ENCODE measurements at regions not wholly inside any gene's neighbourhood (a gene's known extent, or its start where the extent isn't known, plus 50 kb on each side); places are given as distances from the start of the nearest gene placed in this dataset.
"Not testable (repeated sequence)": the region's sequence is repeated elsewhere in the genome, so short reads cannot be mapped to it uniquely, and the experiment has no call there.

GRCh38 chr7:152956006-152956405 is 196.5 kb downstream of the ACTR3B start:
- no peak for DNase-seq

- DNase-seq: no peak
These were observed 200.1 kb downstream of the ACTR3B start for GRCh38 chr7:152959610-152960009.

- DNase-seq: not testable (repeated sequence)
These were observed 202.2 kb downstream of the ACTR3B start for GRCh38 chr7:152961796-152962195.

- DNase-seq: no peak
These were observed 206.6 kb downstream of the ACTR3B start for GRCh38 chr7:152966189-152966588.

DNA sequence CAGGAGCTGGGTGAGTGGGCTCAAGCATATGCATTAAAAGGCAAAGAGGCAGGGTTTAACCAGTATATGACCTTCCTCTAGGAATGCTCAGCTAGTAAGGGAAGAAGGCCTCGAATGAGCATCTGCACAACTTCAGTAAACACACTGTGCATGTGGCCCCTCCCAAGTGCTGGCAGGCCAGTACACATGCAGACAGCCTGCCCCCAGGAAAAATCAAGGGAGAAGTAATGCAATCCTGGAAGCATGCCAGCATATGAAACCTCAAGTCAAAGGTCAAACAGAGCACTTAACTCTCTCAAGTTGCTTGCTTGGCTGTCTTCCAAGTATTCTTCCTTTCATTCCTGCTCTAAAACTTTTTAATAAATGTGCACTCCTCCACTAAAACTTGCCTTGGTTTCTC is 208.4 kb downstream of the ACTR3B start:
- DNase-seq: no peak

DNA sequence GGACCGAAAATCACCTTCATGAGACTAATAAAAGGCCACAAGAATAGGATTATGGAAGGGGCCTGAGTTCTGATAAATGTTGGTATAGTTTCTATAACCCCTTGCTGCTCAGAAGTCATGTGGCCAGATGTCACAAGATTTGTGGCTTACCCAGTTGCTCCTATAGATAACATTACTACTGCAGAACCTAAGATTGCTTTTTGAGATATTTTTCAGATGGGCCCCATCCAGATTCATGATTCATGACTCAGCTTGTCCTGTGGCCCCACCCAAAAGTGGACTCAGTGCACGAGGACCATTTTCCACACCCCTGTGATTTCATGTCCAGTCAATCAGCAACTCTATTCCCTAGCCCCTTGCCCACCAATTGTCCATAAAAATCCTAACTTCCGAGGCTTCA is 209.0 kb downstream of the ACTR3B start:
- DNase-seq: no peak

DNA sequence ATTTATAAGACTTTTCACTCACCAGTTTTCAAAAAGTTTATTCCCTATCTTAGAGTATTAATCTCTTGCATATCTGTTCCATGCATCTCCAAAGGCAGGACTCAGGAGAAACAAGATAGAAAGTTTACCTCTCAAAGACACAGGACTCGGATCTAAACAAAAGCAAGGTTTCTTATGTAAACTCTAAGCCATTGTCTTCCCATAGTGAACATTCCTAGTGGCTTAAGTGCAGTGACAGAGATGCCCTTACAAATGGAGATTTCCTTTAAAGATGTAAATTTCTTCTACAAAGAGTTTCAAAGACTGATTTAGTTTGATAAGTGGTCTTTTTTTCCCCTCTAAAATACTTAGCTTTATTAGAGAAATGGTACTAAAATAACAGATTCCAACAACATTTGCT is 209.8 kb downstream of the ACTR3B start:
- no peak for DNase-seq

DNA sequence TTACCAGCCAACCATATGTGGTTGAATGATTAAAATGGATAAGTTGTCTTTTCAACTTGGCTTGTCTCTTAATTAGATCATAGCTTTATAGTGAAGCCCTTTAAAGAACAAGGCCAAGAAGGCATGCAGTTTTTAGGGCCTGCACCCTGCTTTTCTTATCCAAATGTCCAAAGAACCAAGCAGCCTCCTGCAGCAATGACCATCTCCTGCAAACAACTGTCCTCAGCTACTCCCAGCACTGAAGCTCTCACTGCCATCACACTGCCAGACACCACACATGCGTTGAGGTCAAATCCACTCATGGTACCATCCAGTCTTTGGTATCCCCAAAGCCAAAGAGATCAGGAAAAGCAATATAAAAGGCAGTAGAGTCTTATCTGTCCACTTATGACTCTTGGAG is 210.3 kb downstream of the ACTR3B start:
- DNase-seq: no peak

- no peak for DNase-seq
These were observed 210.9 kb downstream of the ACTR3B start for GRCh38 chr7:152970481-152970880.

GRCh38 chr7:152974577-152974976 is 215.0 kb downstream of the ACTR3B start:
- no peak for DNase-seq

- DNase-seq: no peak
These were observed 215.5 kb downstream of the ACTR3B start for GRCh38 chr7:152975076-152975475.

DNA sequence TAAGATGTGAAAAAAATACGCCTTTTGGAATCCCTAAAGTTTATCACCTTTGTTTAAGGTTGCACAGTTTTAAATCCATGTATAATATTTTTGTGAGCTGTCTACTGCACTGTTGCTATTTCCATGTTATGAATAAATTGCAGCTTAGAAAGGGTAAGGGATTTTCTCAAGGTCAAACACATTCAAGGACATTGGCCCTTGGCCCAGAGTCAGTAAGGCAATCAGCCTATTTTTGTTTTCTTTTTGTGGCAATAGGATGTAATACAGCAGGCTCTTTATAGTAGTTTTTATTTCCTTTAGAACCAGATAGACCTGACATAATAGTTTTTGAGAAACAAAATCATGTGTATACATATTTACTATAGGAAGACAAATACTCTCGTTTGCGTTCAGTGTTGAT is 219.8 kb downstream of the ACTR3B start:
- no peak for DNase-seq

GRCh38 chr7:152984421-152984820 is 224.9 kb downstream of the ACTR3B start:
- no peak for DNase-seq

DNA sequence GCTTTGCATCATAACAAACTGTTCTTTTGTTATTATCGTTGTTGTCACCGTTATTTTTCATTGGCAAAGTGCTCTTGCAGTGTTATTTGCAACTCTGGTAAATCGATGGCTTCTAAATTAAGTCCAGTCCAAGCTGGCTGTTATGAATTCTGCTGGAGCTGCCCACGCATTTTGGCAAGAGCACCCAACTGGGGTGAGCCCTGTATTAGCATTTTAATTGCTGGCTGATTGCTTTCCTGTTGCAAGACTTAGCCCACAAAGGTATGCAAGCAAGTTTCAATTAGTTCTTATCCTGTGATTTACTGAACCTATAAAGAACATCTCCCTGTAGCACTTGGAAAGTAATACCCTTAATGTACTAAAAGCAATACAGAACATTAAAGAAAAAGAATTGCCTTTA is 226.8 kb downstream of the ACTR3B start:
- no peak for DNase-seq

GRCh38 chr7:152987656-152988055 is 228.1 kb downstream of the ACTR3B start:
- DNase-seq: no peak

- no peak for DNase-seq
These were observed 230.4 kb downstream of the ACTR3B start for GRCh38 chr7:152989889-152990380.

DNA sequence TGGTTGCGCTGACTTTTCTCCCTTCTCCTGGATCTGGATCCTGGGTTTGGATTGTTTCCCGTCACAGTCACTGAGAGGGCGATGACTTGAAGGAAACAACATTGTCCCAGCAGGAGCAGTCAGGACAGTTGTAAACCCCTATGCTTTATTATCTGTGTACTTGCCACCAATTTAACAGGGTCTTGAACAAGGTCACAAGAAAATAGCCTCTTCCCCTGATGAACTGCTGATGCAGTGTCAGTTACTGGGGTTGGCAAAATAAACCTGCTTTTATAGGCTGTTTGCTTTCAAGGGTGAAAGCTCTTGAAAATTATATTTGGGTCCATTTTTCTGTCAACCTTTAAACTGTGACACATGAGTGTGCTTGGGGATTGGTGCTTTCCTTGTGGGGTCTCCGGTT is 238.9 kb downstream of the ACTR3B start:
- no peak for DNase-seq

GRCh38 chr7:153002115-153002514 is 242.6 kb downstream of the ACTR3B start:
- DNase-seq: no peak

DNA sequence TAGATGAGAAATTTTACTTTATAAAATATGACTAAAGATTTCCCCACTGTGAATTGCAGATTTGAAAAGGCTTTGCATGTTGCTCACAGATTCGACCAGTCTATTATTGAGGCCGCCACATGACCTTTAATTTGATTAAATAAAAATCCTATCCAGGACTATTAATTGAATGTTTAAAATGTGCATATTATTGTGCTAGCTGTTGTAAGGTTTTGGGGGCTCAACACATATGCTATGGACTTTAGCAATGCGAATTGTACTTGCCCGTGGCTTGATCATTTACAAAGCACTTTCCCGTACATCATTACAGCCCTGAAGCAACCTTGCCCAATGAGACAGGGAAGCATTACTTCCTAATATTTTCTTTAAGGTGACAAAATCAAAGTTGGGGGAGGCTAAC is 243.0 kb downstream of the ACTR3B start:
- no peak for DNase-seq

DNA sequence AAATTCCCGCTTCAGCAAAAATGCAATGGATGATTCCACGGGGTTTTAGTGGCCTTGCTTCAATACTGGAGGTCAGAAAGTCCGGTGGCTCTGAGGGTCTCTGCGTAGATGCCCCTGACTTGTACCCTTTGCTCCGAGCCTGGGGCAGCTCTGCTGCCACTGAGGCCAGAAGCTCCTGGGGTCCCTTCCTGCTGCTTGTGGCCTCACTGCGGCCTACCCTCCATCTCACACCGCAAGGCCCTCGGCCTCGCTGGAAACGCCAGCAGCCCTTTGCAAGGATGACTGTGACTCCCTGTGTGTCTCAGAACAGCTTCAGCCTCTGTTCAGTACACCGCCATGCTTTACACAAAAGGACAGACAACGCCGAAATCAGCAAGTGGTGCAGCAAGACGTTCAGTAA is 244.8 kb downstream of the ACTR3B start:
- no peak for DNase-seq

DNA sequence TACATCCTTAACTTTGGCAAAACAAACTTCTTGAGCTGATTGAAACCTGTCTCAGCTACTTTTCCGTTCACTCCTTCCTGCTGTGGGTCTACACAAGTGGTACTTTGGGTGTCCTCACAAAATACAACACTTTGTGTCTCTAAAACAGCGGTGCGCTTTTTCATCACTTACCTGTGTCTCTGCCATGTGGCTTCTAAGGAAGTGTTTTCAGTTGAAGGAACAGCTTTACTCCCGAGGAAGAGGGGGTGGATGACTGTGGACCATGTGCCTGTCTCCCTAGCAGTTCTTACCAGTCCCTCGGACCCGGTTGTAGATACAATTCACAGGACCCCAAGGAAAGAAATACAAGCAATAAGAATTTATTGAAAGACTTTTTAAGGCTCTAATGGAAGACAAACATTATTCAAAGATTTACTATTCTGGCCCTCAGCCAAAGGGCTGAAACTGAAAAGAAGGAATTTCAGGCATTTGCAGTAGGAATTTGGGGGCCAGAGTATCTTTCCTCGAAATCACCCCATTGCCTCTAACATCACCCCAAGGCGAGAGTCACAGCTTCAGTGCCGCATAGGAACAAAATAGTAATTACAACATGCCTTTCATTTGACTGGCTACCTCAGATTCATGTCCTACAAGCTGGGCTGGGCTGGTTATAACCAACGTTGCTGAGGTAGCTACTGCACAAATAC is 246.3 kb downstream of the ACTR3B start:
- no peak for DNase-seq

GRCh38 chr7:153006452-153006851 is 246.9 kb downstream of the ACTR3B start:
- DNase-seq: no peak

DNA sequence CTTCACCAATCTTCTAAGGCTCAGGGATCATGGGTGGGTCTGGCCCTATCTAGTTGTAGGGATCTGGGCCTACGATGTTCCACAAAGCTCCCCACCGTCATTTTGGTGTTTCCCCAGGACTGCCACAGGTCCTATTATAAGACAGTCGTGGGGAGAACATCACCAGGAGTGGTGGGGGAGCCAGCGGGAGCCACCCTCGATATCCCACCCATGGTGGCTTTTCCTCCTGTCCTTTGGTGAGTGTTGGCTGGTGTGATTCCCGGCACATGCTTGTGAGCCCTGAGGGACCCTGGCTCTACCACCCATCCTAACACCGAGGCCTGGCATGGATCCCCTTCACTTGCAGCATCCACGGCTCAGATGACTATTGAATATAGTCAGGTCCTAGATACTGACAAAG is 247.4 kb downstream of the ACTR3B start:
- DNase-seq: no peak

- no peak for DNase-seq
These were observed 250.9 kb downstream of the ACTR3B start for GRCh38 chr7:153010416-153010815.

DNA sequence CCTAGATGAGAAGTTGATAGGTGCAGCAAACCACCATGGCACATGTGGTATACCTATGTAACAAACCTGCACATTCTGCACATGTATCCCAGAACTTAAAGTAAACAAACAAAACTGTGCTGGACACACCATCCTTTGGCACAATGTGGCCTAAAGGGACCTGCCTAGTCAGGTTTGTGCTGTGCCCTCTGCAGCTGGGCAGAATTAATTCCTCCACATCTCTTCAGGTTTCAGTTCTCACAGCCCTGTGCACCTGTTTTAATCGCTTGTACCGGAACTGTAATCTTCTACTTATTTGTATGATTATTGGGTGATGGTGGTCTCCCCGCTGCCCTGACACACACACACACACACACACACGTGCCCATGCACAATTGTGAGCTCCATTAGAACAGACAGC is 252.7 kb downstream of the ACTR3B start:
- no peak for DNase-seq

Data from NCI-H2029 (cell line).